ENCODE measurements at regions not wholly inside any gene's neighbourhood (a gene's known extent, or its start where the extent isn't known, plus 50 kb on each side); places are given as distances from the start of the nearest gene placed in this dataset.

DNA sequence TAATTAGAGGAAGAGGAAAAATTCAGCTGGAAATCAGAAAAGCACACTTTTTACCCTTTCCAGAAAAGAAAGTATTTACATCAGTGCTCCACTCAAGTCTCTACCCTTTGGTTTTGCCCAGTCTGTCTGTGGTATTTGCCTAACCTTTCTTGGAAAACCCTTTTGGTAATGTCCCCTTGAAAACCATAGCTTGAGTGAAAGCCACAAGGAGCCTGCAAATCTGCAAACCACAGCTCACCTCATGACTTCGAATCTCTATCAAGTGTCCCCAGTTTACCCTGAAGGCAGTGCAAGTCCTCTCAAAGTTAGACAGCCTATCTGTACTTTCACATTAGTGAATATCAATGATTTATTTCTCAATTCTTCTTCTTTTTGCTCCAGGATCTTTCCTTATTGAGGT lies 162.1 kb upstream of the TSLP start:
- in situ Hi-C loops (cut with HindIII; ENCODE audit: low pct_ligation_motif_present, low pct_unique_long_range_greater_than_20kb, low sequenced_read_pairs): no loop called here
- no peak for DNase-seq

DNA sequence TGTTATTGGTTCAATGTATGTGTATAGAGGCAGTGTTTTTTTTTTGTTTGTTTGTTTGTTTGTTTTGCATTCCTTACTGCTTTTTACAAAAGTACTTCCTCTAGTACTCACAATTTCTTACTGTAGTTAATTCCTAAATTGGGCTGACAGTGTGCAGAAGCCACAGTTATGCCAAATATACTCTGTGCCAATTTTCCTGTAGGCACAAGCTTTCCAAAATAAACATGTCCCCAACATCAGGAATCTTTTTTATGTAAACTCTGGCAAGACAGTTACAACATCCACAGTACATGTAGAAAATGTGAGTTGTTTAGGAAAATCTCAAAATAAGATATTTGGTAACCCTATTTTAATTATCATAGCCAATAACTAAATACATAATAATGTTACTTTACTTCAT lies 161.6 kb upstream of the TSLP start:
- in situ Hi-C loops (cut with HindIII; ENCODE audit: low pct_ligation_motif_present, low pct_unique_long_range_greater_than_20kb, low sequenced_read_pairs): no loop called here

DNA sequence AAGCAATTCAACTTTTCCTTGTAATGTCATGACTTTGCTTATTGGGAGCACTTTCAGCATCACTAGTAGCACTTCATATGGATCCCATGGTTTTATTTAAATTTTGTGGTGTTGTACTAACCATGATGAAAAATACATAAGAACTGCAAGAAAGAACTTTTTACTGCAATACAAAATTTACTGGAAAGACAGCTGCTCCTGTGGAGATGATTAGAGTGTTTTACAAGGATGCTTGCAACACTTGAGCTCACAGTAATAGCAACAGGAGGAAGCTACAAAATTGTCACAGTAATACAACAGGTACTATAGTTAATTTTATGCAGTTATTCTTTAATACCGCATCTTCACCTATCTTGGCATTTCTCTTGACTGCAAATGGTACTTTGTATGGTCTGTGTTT lies 158.3 kb upstream of the TSLP start:
- in situ Hi-C loops (cut with HindIII; ENCODE audit: low pct_ligation_motif_present, low pct_unique_long_range_greater_than_20kb, low sequenced_read_pairs): no loop called here
- DNase-seq: no peak

More for the DNA sequence above, 161.6 kb upstream of the TSLP start:
- no peak for DNase-seq

DNA sequence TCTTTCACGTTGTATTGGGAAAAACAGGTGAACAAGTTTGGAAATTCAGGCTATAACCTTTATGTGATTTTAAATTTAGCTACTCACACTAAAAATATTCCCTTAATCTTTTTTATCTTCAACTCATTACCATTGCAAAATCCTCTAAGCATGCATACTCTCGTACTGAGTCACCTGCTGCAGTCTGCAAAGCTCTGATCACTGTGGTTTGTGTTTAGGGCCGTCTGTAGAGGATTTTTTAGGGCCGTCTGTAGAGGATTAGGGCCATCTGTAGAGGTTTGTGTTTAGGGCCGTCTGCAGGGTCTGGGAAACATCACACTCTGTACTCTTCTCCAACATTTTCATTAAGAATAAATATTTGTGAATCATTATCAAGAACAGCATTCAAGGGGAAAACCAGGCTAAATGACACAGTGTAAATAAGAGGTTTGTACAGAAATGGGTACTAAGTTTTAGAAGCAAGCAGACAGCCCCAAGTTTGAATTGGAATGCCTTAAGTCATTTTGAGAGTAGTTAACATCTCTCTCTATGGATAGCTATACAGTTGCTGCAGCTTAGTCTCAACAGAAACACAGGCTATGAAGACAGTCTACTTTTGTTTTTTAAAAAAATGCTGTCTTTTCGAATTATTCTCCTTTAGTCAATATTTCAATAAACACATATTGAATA lies 155.0 kb upstream of the TSLP start:
- peak; percentile 46 for DNase-seq
- in situ Hi-C loops (cut with HindIII; ENCODE audit: low pct_ligation_motif_present, low pct_unique_long_range_greater_than_20kb, low sequenced_read_pairs): no loop called here

DNA sequence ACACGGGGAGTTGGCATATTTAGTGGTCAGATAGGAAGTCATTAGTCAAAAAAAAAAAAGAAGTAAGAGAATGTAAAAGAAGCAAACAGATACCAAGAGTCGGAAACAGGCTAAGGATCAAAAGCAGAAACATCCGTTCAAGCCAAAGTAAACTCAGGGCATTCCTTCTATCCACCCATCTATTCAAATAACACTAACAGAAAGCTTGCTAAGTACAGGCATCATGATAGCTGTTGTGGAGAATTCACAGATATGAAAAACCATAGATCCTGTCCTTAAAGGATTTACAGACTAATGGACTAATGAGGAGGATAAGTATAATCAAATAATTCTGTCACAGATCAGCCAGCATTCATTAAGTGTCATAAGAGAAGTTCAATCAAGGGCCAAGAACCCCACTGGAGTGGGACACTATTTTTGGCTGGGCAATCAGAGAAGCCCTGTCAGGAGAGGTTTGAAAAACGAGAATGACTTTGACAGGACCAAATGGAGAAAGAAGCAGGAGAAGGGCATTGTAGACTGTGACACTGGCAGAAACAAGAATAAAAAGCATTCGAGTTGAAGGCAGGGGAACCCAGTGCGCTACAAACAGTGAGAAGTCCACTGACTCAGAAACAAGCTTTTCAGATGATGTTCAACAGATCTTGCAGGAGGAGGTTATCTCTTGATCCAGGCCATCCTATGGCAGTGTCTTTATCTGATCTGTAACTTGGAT lies 154.2 kb upstream of the TSLP start:
- in situ Hi-C loops (cut with HindIII; ENCODE audit: low pct_ligation_motif_present, low pct_unique_long_range_greater_than_20kb, low sequenced_read_pairs): no loop called here
- no peak for DNase-seq

DNA sequence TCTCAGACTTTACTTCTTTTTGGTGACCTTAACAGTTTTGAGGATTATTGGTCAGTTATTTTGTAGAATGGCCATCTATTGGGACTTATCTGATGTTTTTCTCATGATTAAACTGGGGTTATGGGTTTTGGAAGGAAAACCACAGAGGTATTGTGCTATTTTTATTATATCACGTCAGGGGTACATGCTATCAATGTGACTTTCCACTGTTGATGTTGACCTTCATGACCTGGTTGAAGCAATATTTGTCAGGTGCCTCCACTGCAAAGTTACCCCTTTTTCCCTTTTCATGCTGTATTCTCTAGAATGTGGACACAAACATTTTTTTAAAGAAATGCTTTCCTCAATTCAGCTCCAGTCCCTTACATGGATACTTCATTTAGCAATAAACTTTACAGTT lies 152.8 kb upstream of the TSLP start:
- no peak for DNase-seq
- in situ Hi-C loops (cut with HindIII; ENCODE audit: low pct_ligation_motif_present, low pct_unique_long_range_greater_than_20kb, low sequenced_read_pairs): no loop called here

DNA sequence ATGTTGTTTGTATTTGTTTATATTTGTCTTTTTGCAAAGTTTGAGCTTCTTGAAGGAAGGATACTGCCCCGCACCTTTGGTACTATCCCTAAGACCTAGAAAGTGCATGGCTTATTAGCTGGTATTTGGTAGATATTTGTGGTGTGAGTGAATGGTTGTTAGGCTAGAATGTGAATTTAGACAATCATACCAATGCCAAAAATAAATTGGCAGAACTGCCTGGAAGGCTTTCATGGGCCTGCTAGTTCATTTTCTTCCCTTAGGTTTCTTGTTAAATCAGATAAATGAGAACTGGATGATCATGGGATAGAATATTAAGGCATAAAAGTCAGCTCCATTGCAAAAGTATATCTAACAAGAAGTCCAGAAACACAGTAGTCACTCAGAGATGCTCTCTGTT lies 147.5 kb upstream of the TSLP start:
- in situ Hi-C loops (cut with HindIII; ENCODE audit: low pct_ligation_motif_present, low pct_unique_long_range_greater_than_20kb, low sequenced_read_pairs): no loop called here
- DNase-seq: no peak

DNA sequence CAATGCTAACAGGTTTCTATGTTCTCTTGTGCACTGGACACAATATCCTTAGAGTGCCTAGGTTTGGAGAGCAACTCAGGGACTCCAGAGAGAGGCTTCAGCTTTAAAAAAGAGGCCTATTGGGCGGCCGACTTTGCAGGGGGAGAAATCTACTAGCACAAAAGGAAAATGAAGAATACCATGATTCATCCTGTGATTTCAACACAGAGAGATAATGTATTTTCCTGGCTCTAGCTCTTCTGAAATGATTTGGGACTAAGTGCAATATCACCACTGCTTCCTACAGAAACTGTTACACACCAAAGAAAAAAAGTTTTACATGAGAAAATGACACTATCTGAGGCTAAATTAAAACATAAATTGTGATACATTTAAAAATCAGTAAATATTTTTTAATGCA lies 146.1 kb upstream of the TSLP start:
- DNase-seq: no peak
- in situ Hi-C loops (cut with HindIII; ENCODE audit: low pct_ligation_motif_present, low pct_unique_long_range_greater_than_20kb, low sequenced_read_pairs): no loop called here

DNA sequence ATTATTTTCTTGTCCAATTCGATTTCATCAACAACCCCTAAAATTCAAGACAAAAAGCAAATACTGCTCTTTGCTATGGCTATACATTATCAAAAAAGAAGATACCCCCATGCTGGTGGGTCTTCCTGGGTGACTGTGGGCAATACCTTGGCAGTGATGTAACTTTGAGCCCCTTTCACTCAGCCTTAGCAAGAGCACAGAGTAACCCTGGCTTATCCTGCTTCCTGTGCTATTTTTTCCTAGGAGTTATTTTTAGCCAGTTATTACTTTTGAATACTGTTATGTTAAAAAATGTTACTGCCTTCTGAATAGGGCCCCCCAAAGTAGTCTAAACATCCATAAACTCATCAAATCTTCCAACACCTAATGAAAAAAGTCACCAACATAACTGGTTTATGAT lies 145.6 kb upstream of the TSLP start:
- in situ Hi-C loops (cut with HindIII; ENCODE audit: low pct_ligation_motif_present, low pct_unique_long_range_greater_than_20kb, low sequenced_read_pairs): no loop called here
- no peak for DNase-seq

DNA sequence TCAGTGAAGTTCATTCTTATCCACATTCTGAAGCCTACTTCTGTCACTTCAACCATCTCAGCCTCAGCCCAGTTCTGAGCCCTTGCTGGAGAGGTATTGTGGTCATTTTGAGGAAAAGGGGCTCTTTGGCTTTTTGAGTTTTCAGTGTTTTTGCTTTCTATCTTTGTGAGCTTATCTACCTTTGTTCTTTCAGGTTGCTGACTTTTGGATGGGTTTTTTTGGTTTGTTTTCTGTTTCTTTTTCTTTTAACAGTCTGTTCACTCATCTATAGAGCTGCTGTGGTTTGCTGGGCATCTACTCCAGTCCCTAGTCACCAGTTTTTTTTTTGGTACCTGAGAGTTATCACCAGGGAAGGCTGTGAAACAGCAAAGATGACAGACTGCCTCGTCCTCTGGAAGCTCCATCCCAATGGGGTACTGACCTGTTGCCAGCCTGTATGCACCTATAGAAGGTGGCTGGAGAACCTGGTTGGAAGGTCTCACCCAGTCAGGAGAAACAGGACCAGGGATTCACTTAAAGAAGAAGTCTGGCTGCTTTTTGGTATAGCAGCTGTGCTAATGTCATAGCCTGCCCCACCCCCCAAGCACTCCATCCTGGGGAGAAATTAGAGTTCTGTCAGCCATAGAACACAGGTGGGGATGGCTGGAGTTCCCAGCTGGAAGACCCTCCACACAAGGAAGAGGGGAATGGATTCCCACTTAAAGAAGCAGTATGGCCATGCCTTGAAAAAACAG lies 138.6 kb upstream of the TSLP start:
- in situ Hi-C loops (cut with HindIII; ENCODE audit: low pct_ligation_motif_present, low pct_unique_long_range_greater_than_20kb, low sequenced_read_pairs): no loop called here
- DNase-seq: no peak

DNA sequence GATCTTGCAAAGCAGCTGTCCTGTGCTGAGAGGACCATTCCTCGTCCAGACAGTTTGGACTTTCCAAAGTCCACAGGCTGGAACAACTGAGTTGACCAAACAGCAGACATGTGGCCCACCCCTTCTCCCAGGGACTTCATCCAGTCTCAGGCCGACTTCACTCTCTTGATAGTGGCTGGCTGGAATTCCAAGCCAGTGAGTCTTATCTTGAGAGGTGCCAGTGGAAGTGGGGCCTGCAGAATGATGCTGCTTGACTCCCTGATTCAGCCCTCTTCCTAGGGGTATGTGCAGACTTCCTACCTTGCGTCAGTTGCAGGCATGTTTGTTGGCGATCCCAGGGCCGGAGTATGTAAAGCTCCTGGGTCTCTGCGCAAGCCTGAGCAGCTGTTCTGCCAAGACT lies 131.4 kb upstream of the TSLP start:
- DNase-seq: no peak
- in situ Hi-C loops (cut with HindIII; ENCODE audit: low pct_ligation_motif_present, low pct_unique_long_range_greater_than_20kb, low sequenced_read_pairs): no loop called here

DNA sequence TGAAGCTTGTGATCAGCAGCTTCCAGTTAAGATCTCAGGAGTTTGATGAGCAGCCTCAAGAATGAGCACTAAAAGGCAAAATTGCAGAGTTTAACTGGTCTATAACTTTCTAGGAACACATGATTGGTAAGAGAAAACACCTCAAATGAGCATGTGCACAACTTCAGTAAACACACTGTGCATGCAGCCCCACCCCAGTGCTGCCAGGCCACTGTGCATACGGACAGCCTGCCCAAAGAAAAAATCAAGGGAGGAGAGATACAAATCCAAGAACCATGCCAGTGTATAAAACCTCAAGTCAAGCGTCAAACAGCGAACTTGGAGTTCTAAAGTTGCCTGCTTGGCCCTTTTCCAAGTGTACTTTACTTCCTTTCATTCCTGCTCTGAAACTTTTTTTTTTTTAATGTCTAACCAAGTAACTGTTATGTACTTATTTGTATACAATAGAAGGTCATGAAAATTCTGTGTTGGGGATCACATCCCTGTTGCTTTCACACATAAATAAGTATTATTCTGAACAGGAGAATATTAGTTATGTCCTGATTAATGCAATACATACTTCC lies 125.6 kb upstream of the TSLP start:
- in situ Hi-C loops (cut with HindIII; ENCODE audit: low pct_ligation_motif_present, low pct_unique_long_range_greater_than_20kb, low sequenced_read_pairs): no loop called here
- DNase-seq: no peak

DNA sequence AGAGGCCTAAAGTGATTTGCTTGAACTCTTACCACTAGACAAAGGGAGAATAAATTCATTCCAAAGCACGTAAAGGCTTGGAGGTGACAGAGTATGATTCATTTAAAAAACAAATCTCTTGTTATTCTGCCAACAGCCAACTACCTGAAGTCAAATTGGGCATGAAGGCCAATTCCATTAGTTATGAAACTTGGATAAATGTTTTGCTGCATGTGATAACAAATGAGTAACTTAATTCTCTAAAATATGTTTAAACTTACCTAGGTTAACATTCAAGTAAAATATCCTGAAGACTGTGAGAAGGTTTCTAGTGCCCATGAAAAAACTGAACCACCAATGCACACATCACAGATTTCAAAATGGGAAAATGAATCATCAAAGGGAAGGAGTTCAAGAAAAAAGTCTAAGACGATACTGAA lies 120.1 kb upstream of the TSLP start:
- no peak for DNase-seq
- in situ Hi-C loops (cut with HindIII; ENCODE audit: low pct_ligation_motif_present, low pct_unique_long_range_greater_than_20kb, low sequenced_read_pairs): no loop called here

DNA sequence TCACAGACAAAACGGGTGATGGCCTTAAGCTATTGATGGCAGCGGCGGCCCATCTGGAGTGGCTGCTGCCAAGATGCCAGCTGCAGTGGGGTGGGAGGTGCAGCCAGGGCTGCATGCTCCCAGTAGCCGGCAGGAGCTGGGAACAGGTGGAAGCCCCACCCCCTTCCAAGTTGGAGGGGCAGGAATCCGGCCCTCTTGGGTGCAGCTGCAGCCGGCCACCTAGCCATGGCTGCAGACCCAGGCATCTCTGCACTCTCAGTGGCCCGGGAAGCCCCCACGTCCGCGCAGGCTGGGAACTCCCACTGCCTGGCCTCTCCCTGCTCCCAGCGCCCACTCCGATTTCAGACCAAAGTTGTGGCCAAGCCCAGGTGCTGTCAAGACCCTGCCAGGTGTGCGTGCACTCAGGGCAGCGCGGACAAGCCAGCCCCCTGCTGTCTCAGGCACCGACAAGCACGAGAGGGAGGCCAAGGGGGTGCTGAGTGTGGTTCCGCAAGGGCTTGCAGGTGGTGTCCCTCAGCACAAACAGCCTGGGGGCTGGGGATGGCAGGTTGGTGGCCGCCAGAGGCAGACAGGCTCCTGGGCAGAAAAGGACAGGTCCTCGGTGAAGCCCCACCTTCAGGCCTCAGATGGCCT lies 115.1 kb upstream of the TSLP start:
- in situ Hi-C loops (cut with HindIII; ENCODE audit: low pct_ligation_motif_present, low pct_unique_long_range_greater_than_20kb, low sequenced_read_pairs): no loop called here
- DNase-seq: no peak

DNA sequence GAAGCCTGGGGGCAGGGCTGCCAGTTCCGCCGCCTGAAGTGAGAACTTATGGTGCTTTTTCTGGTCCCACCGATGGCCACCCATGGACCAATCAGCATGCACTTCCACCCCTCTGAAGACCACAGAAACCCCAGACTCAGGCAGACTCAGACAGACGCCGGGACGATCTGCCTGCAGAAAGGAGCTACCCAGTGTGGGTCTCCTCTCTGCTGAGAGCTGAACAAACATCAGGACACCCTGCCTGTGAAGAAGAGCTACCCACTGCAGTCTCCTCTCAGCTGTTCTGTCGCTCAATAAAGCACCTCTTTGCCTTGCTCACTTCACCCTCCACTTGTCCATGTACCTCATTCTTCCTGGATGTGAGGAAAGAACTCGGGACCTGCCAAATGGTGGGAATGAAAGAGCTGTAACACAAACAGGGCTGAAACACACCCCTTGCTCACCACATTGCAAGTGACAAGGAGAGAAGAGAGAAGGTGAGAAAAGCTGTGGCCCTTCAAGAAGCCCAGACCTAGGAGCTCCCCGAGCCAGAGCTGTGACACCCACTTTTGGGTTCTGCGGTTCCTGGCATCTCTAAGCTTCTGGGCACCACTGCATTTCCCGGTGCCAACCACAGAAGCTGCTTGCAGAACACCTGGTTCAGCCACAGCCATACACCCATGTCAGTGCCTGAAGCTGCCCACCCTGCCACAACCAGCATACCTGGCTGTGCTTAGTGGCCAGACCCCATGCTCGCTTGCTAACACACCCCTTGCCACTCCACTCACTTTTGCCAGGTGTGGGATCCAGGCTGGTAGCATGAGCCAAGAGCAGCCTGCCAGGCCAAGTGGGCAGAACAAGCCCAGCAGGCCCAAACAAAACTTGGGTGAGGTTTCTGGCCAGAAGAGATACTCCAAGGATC lies 114.3 kb upstream of the TSLP start:
- no peak for DNase-seq
- in situ Hi-C loops (cut with HindIII; ENCODE audit: low pct_ligation_motif_present, low pct_unique_long_range_greater_than_20kb, low sequenced_read_pairs): no loop called here

DNA sequence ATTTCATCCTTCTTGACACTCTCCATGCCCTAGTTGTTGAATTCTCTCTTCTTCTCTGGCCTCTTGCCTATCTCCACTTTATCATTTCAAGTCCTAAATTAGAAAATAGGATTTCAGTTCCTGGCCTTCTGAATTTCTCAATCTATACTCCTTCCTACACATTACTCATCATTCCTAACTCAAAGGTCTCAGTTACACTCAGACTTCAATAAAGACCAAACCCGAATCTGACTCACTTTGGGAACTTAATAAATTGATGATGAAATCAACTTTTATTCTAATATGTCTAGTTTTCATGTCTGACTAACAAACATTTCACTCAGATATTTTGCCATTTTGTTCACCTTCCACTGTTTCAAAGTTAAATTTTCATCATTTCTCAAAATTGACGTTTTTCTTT lies 113.6 kb upstream of the TSLP start:
- DNase-seq: no peak
- in situ Hi-C loops (cut with HindIII; ENCODE audit: low pct_ligation_motif_present, low pct_unique_long_range_greater_than_20kb, low sequenced_read_pairs): no loop called here

DNA sequence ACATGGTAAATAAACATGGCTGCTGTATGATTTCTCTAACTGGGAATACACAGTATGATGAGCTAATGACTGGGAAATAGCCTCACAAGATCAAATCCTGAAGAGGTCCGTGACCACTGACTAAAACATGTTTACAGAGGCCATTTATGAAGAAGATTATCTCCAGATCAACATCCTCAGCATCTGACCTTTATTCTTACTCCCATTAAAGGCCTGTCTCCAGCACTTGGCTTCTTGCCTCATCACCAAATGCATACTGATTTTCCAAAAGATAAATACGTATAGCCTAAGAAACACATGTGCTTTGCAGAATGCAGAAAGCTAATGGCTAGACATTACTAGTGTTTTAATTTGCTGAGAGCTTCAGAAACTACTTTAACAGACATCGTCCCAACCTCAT lies 108.0 kb upstream of the TSLP start:
- no peak for DNase-seq

More for the DNA sequence above, 108.0 kb upstream of the TSLP start:
- in situ Hi-C loops (cut with HindIII; ENCODE audit: low pct_ligation_motif_present, low pct_unique_long_range_greater_than_20kb, low sequenced_read_pairs): no loop called here

Measured in ACHN (cell line).